Activated CD4-positive, alpha-beta T cell treated with anti-CD3 and anti-CD28 coated beads, Interleukin-2, Interleukin-4, amounts not matched to agents 100 ng/mL and 50 ng/mL, durations not matched to agents 16 hours and 8 hours (primary cell): ENCODE measurements at regions not wholly inside any gene's neighbourhood (a gene's known extent, or its start where the extent isn't known, plus 50 kb on each side); places are given as distances from the start of the nearest gene placed in this dataset.

Source experiments
- DNase-seq: peaks from one replicate; pipeline ENCODE4 v3.0.0-alpha.2; 2020; ENCODE audit warnings: low spot score

DNA sequence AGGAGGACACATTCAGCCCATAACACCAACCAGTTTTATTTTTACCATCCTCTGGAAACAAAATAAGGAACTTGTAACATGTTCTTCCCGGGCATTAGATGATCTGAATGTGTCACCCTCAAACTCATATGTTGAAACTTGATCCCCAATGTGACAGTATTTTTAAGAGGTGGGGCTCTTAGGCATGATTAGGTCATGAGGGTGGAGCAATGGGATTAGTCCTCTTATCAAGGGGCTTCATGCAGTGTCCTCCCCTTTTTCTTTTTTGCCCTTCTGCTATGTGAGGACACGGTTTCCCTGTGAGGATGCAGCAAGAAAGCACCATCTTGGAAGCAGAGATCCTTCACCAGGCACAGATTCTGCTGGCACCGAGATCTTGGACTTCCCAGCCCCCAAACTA lies 401.5 kb upstream of the TRIB2 start:
- no peak for DNase-seq

DNA sequence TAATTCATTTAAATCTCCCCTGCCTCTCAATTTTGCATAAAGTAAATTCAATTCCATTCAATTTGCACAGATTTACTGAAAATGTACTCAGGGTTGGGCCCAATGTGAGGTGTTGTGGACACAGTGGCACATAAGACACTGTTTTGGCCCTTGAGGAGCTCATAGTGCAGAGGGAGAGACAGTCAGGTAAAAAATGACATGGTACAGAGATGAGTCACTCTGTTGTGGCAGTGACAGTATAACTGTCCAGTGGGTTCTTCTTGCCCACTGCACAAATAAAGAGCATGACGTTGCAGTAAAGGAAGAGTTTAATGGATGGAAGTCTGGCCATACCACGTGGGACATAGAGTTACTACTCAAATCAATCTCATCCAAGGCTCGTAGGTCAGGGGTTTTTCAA lies 400.3 kb upstream of the TRIB2 start:
- no peak for DNase-seq

DNA sequence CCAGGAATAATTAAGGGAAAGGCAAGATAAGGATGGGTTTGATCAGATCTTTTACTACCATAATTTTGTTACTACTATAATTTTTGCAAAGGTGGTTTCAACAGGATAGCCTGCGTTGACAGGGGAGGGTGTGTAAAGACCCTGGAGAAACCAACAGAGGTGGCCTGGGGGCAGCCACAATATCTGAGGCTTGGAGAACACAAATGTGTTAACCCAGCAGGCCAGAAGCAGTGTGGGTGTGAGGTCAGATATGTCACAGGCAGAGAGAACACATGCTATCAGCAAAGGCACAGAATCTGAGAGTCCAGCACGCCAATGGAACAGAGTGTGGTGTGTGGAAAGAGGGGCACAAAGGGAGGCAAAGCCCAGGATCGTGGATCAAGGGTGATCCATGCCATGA lies 399.4 kb upstream of the TRIB2 start:
- DNase-seq, result no peak

DNA sequence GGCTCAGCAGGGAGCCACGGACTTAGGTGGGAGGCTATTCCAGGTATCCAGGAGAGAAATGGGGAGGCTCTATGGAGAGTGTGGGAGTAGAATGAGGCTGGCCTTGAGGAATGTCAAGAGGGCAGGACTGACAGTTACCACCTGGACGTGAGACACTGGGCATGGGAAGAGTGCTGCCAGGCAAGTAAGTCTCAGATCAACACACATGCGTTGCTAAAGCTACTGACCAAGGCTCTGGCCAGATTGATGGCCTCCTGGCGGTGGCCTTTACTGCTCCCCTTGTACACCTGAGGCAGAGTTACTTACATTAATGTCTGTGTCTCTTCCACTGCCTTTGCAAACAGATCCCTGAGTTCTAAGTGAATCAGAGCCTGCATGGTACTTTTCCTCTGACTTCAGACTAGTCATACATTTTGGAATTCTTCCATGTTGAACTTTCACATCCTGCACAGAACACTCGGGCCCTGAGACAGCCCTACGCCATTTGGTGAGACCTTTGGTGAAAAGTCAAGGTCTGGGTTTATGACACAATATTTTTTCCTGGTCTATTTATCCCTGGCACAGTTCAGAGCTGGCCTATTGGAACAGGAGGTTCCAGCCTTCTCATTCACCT lies 398.8 kb upstream of the TRIB2 start:
- DNase-seq, result no peak

DNA sequence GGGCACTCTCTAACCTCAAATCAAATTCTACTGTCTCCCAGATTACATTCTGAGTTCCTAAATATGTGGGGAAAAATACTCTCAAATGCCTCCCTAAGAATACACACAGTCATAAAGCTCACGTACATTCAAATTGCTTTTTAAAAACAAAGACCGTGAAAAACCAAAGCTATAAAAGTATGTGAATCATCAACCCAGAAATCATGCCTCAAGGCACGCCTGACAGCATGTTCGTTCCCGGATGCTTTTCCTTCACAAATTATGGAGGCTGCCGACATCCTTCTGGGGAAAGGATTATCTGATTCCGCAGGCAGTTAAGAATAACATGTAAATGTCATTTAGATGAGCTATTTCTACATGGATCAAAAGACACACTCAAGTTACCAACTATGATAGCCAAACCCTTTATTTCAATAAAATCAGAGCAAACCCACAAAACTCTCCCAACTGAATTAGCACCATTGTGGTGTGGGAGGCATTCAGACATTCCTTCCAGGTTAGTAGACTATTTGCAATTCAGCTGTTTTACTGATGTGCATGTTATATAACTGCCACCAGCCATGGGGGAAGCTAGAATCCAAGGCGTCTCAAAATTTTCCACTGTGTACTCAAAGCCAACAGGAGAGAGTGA lies 398.2 kb upstream of the TRIB2 start:
- no peak for DNase-seq

DNA sequence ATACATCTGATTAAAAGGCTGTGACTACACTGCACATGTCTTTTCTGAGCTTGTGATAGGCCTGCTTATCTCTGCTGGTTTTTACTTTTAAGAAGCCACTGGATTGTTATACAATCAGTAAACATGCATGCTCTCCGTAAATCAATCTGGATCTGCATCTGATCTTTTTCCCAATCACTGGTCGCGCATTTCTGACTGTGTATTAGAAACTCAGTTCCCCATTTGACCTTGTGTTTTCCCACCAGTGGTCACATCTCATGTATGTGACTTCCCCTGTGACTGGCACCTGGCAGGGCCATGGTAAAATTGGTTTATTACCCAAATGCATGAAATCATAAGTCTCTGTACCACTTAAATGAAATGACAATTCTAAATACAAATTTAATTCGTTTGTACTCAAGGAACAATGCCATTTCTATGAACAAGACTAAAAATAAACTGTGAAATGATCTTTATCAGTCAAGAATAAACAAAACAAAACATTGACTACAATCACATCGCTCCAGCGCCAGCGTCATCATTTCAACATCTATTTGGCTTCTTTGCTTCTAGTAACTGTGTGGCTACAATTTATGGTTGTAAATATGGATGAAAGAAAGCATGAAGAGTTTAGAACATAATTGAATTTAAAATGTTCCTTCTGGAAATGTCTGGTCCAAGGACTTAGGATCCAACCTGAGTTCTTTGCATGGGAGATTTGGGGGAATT lies 396.6 kb upstream of the TRIB2 start:
- DNase-seq, result no peak

DNA sequence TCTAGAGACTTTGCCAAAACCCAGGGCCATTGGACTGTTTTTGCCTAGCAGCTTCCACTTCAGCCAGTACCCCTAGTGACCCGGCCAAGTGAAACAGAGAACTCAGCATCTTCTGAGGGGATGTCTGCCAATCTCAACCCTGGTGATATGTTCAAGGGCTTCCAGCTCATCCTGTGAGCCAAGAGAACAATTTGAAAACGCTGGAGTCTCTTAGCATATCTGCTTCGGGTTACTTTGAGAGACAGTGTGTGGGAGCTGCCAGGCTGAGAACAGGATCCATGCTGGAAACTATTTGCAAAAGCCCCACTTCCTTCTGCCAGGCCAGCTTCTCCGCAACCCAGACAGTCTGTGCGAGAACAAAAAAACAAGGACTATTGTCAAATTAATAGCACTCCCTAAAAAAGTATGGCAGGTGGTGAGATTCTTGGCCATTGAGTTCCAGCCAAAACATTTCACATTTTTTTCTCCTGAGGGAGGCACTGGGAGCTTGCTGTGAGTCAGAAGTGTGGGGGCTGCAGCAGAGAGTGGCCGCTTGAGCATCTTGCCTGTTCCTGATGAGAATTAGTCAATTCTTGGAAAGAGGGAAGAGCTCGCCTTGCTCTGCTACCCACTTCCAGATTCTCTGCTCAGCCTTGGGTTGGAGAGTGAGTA lies 395.6 kb upstream of the TRIB2 start:
- no peak for DNase-seq

DNA sequence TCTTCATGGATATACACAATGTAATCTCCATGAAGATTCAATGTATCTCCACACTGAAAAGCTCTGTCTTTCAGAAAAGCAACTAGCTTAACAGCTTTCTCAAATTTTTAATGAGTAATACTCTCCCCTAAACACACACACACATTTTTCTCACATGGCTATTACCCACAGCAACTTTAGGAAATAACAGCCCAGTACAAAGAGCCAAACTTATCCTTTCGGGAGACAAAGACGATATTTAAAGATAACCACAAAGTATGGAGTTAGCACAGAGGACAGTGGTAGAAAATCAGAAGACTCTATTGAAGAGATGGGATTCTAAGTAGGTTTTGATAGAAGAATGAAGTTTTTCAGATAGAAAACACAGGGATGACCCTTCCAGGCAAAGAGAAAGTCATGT lies 394.9 kb upstream of the TRIB2 start:
- DNase-seq, result no peak

DNA sequence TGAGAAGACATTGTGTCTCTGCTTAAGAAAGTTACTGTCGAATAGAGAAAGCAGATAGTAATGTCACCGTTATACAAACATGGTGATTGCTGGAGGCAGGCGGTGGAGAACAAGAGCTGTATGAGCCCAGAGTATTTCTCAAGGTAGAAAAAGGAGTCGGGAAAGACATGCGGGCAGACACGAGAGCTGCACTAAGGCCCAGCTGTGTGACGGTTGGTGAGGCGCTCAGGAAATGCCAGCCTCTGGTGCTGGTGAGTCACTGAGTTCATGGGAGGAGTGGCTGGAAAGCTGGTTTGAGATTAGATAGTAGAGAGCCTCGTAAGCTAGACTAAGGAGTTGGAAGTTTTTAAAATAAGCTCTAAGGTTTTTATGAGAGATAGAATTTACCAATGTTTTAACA lies 390.9 kb upstream of the TRIB2 start:
- no peak for DNase-seq

DNA sequence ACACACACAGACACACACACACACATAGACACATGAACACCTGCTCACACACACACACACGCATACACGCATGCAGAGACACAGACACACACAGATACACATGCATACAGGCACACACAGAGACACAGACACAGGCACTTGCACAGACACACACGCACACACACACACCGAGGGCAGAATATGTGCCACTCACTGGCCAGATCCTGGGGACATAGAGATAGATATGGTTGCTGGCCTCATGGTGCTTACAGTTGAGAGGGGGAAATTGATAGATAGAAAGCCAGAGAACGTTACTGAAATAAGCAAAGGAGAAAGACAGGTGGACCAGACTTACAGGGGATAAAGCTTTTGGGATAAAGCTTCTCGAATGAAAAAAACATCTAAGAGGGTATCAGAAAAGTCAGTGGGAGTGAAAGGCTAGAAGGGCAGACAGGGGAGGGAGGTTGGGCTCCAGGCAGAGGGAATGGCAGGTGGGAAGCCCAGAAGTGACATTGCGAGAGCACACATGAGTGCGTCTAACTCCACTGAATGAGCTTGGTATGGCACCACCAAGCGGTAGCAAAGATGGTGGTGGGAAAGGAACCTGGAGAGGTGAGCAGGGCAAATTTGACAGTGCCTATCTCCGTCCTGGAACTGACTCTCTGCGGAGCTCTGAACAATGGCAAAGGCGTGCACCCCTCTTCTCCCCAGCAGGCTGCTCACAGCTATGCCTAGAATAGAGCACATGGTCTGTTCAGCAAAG lies 390.1 kb upstream of the TRIB2 start:
- no peak for DNase-seq

DNA sequence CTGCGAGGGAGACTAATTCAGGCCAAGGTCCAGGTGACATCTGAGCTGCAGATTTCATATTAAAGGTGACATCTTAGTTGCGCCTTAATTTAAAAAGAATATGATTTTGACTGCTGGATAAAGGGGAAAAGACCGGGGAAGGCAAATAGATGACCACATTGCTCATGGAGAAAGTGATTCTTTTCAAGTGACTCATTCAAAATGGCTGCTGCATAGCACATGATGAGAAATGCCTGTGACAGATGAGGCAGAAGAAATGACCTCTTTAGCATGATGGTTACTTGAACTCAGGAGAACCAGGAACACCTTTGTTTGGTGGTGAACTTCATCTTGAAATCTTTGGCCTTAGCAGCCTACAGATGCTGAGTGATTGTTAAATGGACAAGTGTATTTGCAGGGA lies 385.8 kb upstream of the TRIB2 start:
- no peak for DNase-seq

DNA sequence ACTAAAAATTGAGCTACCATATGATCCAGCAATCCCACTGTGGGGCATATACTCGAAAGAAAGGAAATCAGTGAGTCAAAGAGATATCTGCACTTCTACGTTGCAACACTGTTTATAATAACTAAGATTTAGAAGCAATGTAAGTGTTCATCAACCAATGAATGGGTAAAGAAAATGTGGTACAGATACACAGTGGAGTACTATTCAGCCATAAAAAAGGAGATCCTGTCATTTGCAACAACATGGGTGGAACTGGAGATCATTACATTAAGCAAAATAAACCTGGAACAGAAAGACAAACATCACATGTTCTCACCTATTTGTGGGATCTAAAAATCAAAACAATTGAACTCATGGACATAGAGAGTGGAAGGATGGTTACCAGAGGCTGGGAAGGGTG lies 385.0 kb upstream of the TRIB2 start:
- DNase-seq, result no peak

DNA sequence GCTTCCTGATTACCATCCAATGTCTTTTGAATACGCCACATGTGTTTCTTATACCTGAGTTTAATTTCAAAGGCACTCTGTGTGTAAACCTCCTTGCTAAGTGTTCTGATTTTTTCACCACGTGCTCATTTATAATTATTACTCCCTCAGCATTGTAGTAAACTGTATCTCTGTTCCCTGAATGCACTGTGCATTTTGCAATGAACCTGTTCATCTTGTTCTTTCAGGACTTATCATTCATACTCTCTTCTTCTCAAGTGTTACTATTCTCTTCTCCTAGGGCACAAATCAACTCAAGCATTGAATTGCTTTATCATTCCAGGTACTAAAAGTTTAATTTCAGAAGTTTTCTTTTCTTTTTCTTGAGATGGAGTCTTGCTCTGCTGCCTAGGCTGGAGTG lies 383.4 kb upstream of the TRIB2 start:
- no peak for DNase-seq

DNA sequence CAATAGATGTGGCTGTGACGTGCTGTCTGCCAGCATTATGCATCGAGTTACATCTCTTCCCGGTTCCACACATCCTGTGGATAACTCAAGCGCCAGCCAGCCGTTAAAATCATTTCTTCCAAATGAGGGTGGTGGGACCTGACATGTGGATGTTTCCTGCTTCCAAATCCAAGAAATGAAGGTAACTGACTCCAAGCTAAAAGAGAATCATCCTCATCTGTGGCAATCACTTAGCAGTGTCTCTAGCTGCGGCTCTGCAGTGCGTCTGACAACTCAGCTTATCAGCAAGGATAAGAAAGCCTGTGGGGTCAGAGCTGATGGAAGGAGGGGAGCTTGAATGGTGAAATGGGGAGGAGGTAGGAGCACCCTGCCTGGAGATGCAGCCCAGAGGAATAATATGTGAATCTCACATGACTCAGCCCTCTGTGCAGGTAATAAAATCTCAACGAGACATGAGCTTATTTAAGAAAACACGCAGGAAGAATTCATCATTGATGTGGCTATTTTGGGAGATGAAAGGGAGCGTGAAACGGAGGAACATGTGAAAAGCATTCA lies 382.2 kb upstream of the TRIB2 start:
- DNase-seq, result no peak

DNA sequence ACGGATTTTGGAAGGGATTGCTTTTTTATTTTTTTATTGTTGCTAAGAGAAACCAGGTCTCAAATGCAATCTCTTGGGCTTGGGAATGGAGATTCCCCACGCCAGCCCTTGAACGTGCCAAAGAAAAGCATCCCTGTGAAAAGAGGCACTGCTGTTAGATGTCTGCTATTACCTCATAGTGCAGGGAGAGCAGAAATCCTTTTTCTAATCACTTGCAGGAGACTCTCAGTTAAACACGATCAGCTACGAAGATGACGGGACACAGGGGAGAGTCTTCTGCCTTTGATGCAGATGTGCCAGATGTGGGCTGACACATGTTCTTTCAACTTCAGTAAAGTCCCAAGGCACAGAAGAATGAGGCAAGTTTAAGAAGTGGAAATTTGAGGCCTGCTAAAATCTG lies 381.6 kb upstream of the TRIB2 start:
- DNase-seq, result no peak

DNA sequence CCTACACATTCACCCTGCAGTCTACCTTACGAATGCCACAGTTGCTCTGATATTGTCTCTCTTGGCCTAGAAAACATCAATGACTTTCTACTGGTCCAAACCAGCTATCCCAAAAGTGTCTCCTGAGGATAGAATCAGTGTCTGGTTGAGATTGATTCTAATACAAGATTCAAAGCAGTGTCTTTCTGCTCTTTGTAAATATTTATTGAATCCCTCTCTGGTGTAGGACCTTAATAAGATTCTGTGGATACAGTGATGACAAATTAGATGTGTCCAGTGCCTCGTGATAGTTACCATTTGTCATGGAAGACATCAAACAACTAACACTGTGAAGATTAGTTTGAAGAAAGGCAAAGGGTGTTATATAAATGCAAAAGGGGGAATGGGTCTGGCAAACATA lies 380.7 kb upstream of the TRIB2 start:
- no peak for DNase-seq

DNA sequence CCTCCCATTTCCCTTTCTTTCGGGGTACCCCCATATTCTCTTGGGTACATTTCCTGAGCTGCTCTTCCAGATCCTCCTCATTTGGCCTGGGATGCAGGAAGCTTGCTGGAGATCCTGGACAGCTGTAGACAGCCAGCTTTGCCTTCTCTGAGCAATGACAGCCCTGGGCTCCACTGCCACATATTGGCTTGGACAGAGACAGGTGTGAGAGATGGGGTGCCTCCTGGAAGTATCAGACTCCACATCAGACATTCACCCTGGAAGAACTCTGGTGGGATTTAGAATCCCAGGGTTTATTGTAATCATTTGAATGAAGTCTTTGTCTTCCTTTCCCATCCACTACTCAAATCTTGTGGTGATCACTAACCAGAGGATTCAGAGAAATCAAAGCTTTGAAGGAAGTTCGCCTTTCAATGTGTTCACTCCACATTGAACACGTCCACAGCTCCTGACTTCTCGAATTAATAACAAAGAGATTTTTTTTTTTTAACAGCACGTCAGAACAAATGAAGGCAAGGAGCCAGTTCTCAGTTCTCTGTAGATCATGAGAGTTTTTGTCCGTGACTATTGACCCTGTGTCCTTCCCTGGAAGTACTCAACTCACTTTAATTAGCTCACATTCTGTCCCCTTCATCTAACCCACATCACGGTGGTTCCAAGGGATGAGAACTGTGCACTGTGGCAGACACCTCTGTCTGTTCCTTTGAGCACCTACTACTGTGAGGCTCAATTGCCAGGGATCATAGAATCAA lies 377.6 kb upstream of the TRIB2 start:
- no peak for DNase-seq

DNA sequence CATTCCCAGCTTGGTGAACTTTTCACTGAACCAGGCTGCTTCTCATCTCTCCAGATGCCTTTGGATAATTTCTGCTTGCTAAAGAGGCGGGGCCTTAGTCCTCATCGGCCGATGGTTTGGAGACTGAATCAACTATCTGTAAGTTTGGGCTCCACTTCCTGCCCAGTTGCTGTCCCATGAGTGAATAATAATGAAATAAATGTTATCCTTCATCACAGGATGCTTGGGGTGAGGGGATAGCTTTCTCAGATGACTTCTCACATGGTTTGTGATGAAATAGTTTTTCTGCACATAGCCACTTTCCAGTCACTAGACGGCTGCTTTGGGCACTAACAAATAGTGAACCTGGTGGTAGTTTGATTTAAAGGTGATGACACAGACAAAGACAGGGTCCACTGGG lies 376.6 kb upstream of the TRIB2 start:
- DNase-seq, result no peak

DNA sequence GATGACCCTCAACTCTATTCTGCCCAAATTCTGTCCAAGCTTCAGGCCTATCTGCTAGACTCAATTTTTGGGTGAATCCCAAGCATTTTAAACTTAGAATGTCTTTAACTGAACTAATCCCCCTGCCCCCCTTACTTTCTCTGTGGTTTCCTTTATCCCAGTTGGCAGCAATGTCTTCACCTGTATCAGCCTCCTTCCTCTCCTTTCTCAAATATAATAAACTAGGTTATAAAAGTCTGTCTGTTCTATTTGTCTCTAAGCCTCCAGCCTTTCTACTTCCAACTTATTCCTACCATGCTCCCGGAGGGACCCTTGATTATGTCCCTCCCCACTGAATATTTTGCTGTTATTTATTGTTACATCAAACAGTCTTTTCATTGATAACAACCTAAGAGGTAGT lies 375.5 kb upstream of the TRIB2 start:
- no peak for DNase-seq

DNA sequence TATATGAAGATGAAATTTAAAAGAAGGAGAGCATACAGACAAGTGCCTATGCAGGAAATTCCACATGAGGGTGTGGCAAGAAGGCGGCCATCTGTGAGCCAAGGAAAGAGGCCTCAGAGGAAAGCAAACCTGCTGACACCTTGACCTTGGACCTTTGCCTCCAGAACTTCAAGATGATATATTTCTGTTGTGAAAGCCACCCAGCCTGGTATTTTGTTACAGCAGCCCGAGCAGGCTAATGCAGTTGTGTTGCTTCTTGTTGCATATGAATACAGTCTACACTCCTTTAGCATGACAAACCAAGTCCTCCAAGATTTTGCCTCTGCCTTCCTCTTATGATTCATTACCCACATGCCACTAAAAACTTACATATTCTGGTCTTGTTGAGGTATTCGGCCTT lies 374.8 kb upstream of the TRIB2 start:
- DNase-seq, result no peak

DNA sequence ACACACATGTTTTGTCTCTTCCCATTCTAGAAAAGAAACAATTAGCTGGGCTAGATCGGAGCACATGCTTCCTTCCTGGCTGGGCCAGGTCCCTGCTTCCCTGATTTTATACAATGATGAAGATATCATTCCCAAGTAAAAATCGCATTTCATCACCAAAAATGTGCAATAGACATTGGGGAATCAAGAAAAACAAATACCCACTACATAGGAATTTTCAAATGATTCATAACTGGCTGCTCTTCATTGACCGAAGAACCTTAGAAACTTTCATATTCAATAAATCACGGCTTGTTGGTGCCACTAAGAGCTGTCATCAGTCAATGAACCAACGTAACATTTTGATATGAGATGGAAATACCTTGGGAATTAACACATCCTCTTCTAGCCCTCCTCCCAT lies 373.6 kb upstream of the TRIB2 start:
- DNase-seq, result no peak

DNA sequence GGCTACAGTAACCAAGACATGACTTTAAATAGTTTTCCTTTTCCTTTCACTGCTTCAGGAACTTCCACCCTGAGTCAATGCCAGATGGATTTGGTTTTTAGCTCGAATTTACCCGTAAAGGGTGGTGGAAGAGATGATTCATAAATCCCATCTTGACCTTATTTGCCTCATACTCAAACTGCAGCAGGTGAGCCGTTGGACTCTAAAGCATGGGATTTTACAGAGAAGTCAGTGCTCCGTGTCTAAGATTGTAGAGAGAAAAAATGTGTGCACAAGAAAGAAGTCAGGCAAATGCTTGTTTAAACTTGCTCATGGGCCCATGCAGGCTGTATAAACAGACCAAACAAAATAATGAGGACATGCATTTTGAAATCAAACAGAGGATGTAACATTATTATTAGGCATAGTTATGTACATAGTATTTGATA lies 369.7 kb upstream of the TRIB2 start:
- DNase-seq, result no peak
